ENCODE measurements at regions not wholly inside any gene's neighbourhood (a gene's known extent, or its start where the extent isn't known, plus 50 kb on each side); places are given as distances from the start of the nearest gene placed in this dataset.

- TF ChIP-seq GATA3 (IDR thresholded peaks at IDR 0.05; ENCODE audit: low read depth, low read length) (no peak), GATA2 (IDR thresholded peaks at IDR 0.05; ENCODE audit: low read depth, low read length) (no peak)
Observed at GRCh38 chr5:58127255-58128220, 332.3 kb downstream of the PLK2 start.
